ENCODE measurements at regions not wholly inside any gene's neighbourhood (a gene's known extent, or its start where the extent isn't known, plus 50 kb on each side); places are given as distances from the start of the nearest gene placed in this dataset.

GRCh38 chr10:23521735-23522134, 82.9 kb downstream of the OTUD1 start:
- TF ChIP-seq, protein P1, sequence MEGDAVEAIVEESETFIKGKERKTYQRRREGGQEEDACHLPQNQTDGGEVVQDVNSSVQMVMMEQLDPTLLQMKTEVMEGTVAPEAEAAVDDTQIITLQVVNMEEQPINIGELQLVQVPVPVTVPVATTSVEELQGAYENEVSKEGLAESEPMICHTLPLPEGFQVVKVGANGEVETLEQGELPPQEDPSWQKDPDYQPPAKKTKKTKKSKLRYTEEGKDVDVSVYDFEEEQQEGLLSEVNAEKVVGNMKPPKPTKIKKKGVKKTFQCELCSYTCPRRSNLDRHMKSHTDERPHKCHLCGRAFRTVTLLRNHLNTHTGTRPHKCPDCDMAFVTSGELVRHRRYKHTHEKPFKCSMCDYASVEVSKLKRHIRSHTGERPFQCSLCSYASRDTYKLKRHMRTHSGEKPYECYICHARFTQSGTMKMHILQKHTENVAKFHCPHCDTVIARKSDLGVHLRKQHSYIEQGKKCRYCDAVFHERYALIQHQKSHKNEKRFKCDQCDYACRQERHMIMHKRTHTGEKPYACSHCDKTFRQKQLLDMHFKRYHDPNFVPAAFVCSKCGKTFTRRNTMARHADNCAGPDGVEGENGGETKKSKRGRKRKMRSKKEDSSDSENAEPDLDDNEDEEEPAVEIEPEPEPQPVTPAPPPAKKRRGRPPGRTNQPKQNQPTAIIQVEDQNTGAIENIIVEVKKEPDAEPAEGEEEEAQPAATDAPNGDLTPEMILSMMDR (IDR thresholded peaks at IDR 0.05) = no peak
- TF ChIP-seq POLR2A (IDR thresholded peaks at IDR 0.05) = no peak

Data from Peyer's patch (tissue), 4 donors.